Lung (tissue), 11 donors: ENCODE measurements at regions not wholly inside any gene's neighbourhood (a gene's known extent, or its start where the extent isn't known, plus 50 kb on each side); places are given as distances from the start of the nearest gene placed in this dataset.

Experiments used
- ATAC-seq: fragments of 200-7000 bp; cut with Tn5 transposase; one replicate; pipeline ENCODE4 v1.9.1; 2020; ENCODE audit warnings: moderate number of reproducible peaks; ENCODE audit not compliant: insufficient read depth, low FRiP score
- DNase-seq, 3 donors: peaks; one replicate each; pipeline ENCODE4 v3.0.0-alpha.2; 2013 to 2017
- H3K27ac ChIP-seq, 2 donors: one replicate each; pipeline ENCODE4 v1.5.1; 2013; ENCODE audit warnings: mild to moderate bottlenecking in 2 of 2, moderate library complexity in 2 of 2, control low read depth in 1 of 2, inconsistent platforms in 1 of 2, low read depth in 1 of 2, low read length in 1 of 2
- H3K27me3 ChIP-seq, 3 donors: one replicate each; pipeline ENCODE4 v1.5.1; 2013; ENCODE audit warnings: low read length in 2 of 3; ENCODE audit not compliant: control insufficient read depth in 3 of 3, insufficient read depth in 3 of 3
- H3K36me3 ChIP-seq, 4 donors: one replicate each; pipeline ENCODE4 v1.5.1; 2013; ENCODE audit warnings: low read length in 4 of 4, mild to moderate bottlenecking in 1 of 4, moderate library complexity in 1 of 4; ENCODE audit not compliant: control insufficient read depth in 4 of 4, insufficient read depth in 4 of 4
- H3K4me1 ChIP-seq, 5 donors: one replicate each; pipeline ENCODE4 v1.5.1; 2013; ENCODE audit warnings: low read length in 5 of 5, mild to moderate bottlenecking in 2 of 5, moderate library complexity in 1 of 5; ENCODE audit not compliant: control insufficient read depth in 5 of 5, insufficient read depth in 5 of 5
- H3K4me3 ChIP-seq: one replicate; pipeline ENCODE4 v1.5.1; 2013; ENCODE audit warnings: mild to moderate bottlenecking, control low read depth, moderate library complexity
- H3K9ac ChIP-seq, 2 donors: one replicate each; pipeline ENCODE4 v1.5.1; 2013; ENCODE audit warnings: low read length in 2 of 2, control low read depth in 1 of 2; ENCODE audit not compliant: insufficient read depth in 1 of 2
- H3K9me3 ChIP-seq, 4 donors: one replicate each; pipeline ENCODE4 v1.5.1; 2013; ENCODE audit warnings: low read length in 3 of 4, mild to moderate bottlenecking in 1 of 4, moderate library complexity in 1 of 4; ENCODE audit not compliant: control insufficient read depth in 4 of 4, insufficient read depth in 3 of 4
- WGBS, 2 donors: extraction: QIAGEN DNeasy Blood & Tissue Kit; methylation state at CpG; one replicate each; pipeline ENCODE4 v1.1.7; 2013; 5-methylcytosine and 5-hydroxymethylcytosine counted together
- TF ChIP-seq, protein P1 (sequence below): IDR thresholded peaks from 2 replicates; pipeline ENCODE4 v1.5.1; 2012; ENCODE audit warnings: mild to moderate bottlenecking; ENCODE audit errors: control extremely low read depth, extremely low read depth
- donor health status: control.
- donor health status: control.
- donor health status: Bipolar disorder and iron deficiency.
- donor health status: healthy.
- donor health status: DM: yes; HTN: yes; CAD: no.

GRCh38 chr9:91027005-91027404 is 225.4 kb downstream of the SYK start:
- 95 to 100% methylated on average over 3 of the region's 3 CpGs for WGBS, 2 donors
- DNase-seq, result no peak

DNA sequence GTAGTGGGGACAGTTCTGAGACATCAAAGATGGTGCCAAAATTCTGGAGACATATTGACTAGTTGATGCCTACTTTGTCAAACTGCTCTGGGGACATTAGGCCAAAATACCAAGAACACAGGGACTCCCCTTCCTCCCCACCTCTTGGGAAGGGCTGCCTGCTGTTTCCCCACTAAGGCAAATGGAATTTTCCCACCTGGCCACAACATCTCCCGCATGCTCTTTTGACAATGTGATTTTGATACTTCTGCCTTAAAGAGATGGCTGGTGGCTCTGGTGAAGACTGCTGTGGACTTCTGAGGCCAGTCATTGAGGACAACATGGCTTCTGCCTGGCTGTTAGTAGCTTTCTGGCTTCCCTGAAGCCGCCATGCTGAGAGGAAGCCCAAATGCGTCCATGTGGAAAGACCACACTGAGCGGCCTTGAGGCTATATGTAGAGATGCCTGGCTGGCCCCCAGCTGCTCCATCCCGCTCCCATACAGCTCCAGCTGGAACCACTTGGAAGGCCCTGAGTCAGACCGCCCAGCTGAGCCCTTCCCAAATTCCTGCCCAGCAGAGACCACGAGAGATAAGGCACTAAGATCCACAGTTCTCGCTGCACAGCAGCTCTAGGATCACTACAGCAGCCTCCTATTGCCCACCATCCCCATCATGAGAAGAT is 226.7 kb downstream of the SYK start:
- H3K4me3 ChIP-seq, result no peak overlapping the region
- peaks cover 0 to 7% (median 0%) of the 10 kb centered on the region in 4 donors for H3K9me3 ChIP-seq
- H3K9ac ChIP-seq, result no peak overlapping the region
- no peak for ATAC-seq
- TF ChIP-seq, protein P1, sequence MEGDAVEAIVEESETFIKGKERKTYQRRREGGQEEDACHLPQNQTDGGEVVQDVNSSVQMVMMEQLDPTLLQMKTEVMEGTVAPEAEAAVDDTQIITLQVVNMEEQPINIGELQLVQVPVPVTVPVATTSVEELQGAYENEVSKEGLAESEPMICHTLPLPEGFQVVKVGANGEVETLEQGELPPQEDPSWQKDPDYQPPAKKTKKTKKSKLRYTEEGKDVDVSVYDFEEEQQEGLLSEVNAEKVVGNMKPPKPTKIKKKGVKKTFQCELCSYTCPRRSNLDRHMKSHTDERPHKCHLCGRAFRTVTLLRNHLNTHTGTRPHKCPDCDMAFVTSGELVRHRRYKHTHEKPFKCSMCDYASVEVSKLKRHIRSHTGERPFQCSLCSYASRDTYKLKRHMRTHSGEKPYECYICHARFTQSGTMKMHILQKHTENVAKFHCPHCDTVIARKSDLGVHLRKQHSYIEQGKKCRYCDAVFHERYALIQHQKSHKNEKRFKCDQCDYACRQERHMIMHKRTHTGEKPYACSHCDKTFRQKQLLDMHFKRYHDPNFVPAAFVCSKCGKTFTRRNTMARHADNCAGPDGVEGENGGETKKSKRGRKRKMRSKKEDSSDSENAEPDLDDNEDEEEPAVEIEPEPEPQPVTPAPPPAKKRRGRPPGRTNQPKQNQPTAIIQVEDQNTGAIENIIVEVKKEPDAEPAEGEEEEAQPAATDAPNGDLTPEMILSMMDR, result no peak
- H3K27ac ChIP-seq, result no peak overlapping the region
- 90 to 94% methylated on average over 8 of the region's 8 CpGs for WGBS, 2 donors
- no peak for DNase-seq
- no peaks in the 10 kb centered on the region for H3K27me3 ChIP-seq
- no peaks in the 10 kb centered on the region for H3K36me3 ChIP-seq
- H3K4me1 ChIP-seq, result no peaks in the 10 kb centered on the region

More at GRCh38 chr9:91027005-91027404, 225.4 kb downstream of the SYK start:
- Histone ChIP-seq H3K9ac (no peak overlapping the region), H3K27ac (no peak overlapping the region), H3K27me3 (no peaks in the 10 kb centered on the region), H3K4me3 (no peak overlapping the region), H3K36me3 (no peaks in the 10 kb centered on the region), H3K9me3 (peaks cover 0 to 5% (median 0%) of the 10 kb centered on the region in 4 donors), H3K4me1 (no peaks in the 10 kb centered on the region)
- ATAC-seq, result no peak
- TF ChIP-seq, protein P1, result no peak

DNA sequence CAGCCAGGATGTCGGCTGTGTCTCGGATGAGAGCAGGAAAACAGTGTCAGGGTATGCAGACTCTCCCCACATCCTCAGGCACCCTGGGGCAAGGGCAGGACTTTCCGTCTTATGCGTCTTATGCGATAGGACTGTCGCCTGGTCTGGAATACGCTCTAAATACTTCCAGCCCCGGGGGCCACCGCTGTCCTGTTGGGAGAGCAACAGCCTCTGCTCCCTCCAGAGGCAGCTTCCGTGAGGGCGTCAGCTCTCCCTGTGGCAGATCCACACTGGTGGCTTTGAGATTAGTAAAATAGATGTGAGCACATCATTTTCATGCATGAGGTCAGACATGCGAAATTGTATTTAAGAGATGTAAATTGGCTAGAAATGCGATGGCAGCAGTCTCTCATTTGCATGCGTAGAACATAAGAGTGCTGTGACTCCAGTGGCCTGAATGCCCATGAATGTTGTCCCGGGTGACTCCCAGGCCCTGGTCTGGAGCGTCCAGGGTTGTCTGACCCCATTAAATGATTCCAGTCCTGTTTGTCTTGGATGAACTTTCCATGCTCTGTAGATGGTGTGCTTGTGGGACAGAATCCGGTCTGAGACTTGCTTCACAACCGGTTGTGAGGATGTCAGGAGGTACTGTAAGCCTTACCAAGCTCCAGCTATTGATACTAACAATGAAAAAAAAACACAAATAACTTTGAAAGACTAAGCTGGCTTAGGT is 228.2 kb downstream of the SYK start:
- 87 to 92% methylated on average over 18 of the region's 18 CpGs for WGBS, 2 donors
- Histone ChIP-seq H3K9ac (no peak overlapping the region), H3K27me3 (no peaks in the 10 kb centered on the region), H3K4me3 (no peak overlapping the region), H3K36me3 (no peaks in the 10 kb centered on the region), H3K9me3 (peaks cover 0 to 7% (median 0%) of the 10 kb centered on the region in 4 donors), H3K27ac (no peak overlapping the region), H3K4me1 (no peaks in the 10 kb centered on the region)
- ATAC-seq (no peak), DNase-seq (no peak)
- TF ChIP-seq, protein P1, result no peak
